B cell (primary cell): ENCODE measurements at regions not wholly inside any gene's neighbourhood (a gene's known extent, or its start where the extent isn't known, plus 50 kb on each side); places are given as distances from the start of the nearest gene placed in this dataset.

ENCODE experiments used
- ATAC-seq: fragments of 200-7000 bp; cut with Tn5 transposase; one replicate; pipeline ENCODE4 v1.10.0; 2021; ENCODE audit warnings: low read depth, mild to moderate bottlenecking, moderate number of reproducible peaks, moderate library complexity
- CTCF ChIA-PET: fragments of 350-600 bp; sonication (Branson Sonifier 250); formaldehyde crosslinking; loops from one replicate; lab custom pipeline; 2021; ENCODE audit warnings: antibody characterized with exemption, inconsistent platforms; lab: Charles Lee
- POLR2A ChIA-PET: fragments of 350-600 bp; sonication (Branson Sonifier 250); formaldehyde crosslinking; loops from one replicate; lab custom pipeline; 2021; ENCODE audit warnings: antibody characterized with exemption; lab: Charles Lee
- DNase-seq: peaks from one replicate; pipeline ENCODE4 v3.0.0; 2013
- H2AFZ ChIP-seq: 2 replicates; pipeline ENCODE4 v1.6.1; 2012; ENCODE audit warnings: mild to moderate bottlenecking, low read depth, low read length; ENCODE audit not compliant: insufficient read depth, poor library complexity, severe bottlenecking
- H3K27ac ChIP-seq, 2 donors: 1 replicate in 1 of 2; 2 replicates in 1 of 2; pipeline ENCODE4 v1.5.1; 2012 to 2013; ENCODE audit warnings: low read length in 2 of 2, mild to moderate bottlenecking in 2 of 2, moderate library complexity in 1 of 2
- H3K27me3 ChIP-seq, 4 experiments: fragments of 200-600 bp in 1 of 4; sonication (generic) in 1 of 4; replicated peaks in 1 of 4; 1 replicate in 2 of 4; 2 replicates in 2 of 4; pipeline versions ENCODE4 v1.6.1 to v1.7.0; 2013 to 2016; ENCODE audit warnings: low read length in 3 of 4, mild to moderate bottlenecking in 2 of 4, mixed read lengths in 1 of 4, moderate library complexity in 1 of 4; ENCODE audit not compliant: insufficient read depth in 4 of 4, control insufficient read depth in 3 of 4; ENCODE audit errors: control extremely low read depth in 1 of 4
- H3K36me3 ChIP-seq, 2 experiments: replicated peaks in 1 of 2; 1 replicate in 1 of 2; 2 replicates in 1 of 2; pipeline versions ENCODE4 v1.6.1 to v1.7.1; 2013; ENCODE audit warnings: low read length in 1 of 2; ENCODE audit not compliant: insufficient read depth in 2 of 2, control insufficient read depth in 1 of 2; ENCODE audit errors: control extremely low read depth in 1 of 2, extremely low read depth in 1 of 2
- H3K4me1 ChIP-seq, 2 donors: fragments of 200-600 bp in 1 of 2; sonication (generic) in 1 of 2; 1 replicate in 1 of 2; 2 replicates in 1 of 2; pipeline versions ENCODE4 v1.5.1 to v1.6.1; 2013 to 2017; ENCODE audit warnings: low read length in 2 of 2; ENCODE audit not compliant: control insufficient read depth in 2 of 2, insufficient read depth in 2 of 2
- H3K4me2 ChIP-seq: replicated peaks from 2 replicates; pipeline ENCODE3; 2012; ENCODE audit warnings: mild to moderate bottlenecking, low read depth, low read length; ENCODE audit not compliant: poor library complexity, severe bottlenecking
- H3K4me3 ChIP-seq, 5 experiments: fragments of 200-600 bp in 1 of 5; sonication (generic) in 1 of 5; 1 replicate in 3 of 5; 2 replicates in 2 of 5; pipeline versions ENCODE4 v1.5.1 to v1.7.0; 2011 to 2016; ENCODE audit warnings: low read length in 4 of 5, mild to moderate bottlenecking in 4 of 5, low read depth in 2 of 5, control low read depth in 1 of 5, moderate library complexity in 1 of 5; ENCODE audit not compliant: insufficient read depth in 1 of 5; ENCODE audit errors: control extremely low read depth in 1 of 5, extremely low read depth in 1 of 5
- H3K79me2 ChIP-seq: fragments of 200-600 bp; sonication (generic); one replicate; pipeline ENCODE4 v1.6.0; 2016; ENCODE audit warnings: low read length; ENCODE audit not compliant: control insufficient read depth, insufficient read depth
- H3K9ac ChIP-seq: fragments of 200-600 bp; sonication (generic); 2 replicates; pipeline ENCODE4 v1.6.1; 2017; ENCODE audit warnings: mild to moderate bottlenecking, low read length, moderate library complexity
- H3K9me3 ChIP-seq, 3 donors: one replicate each; pipeline versions ENCODE4 v1.6.1 to v1.7.1; 2013; ENCODE audit warnings: low read length in 2 of 3; ENCODE audit not compliant: control insufficient read depth in 2 of 3, insufficient read depth in 1 of 3; ENCODE audit errors: control extremely low read depth in 1 of 3
- H4K20me1 ChIP-seq: 2 replicates; pipeline ENCODE4 v1.6.0; 2012; ENCODE audit warnings: mild to moderate bottlenecking, low read length; ENCODE audit not compliant: insufficient read depth, control insufficient read depth, poor library complexity, severe bottlenecking
- H3K27ac Mint-ChIP-seq: one replicate; pipeline ENCODE4 v1.8.0; 2021; ENCODE audit warnings: mixed read lengths
- H3K27me3 Mint-ChIP-seq: one replicate; pipeline ENCODE4 v1.8.0; 2021; ENCODE audit warnings: mixed read lengths
- H3K4me1 Mint-ChIP-seq: one replicate; pipeline ENCODE4 v1.8.0; 2021; ENCODE audit warnings: mixed read lengths
- H3K4me3 Mint-ChIP-seq: one replicate; pipeline ENCODE4 v1.8.0; 2021; ENCODE audit warnings: mixed read lengths
- H3K9me3 Mint-ChIP-seq: one replicate; pipeline ENCODE4 v1.8.0; 2022; ENCODE audit warnings: mixed read lengths; ENCODE audit not compliant: insufficient read depth
- EZH2 ChIP-seq: IDR thresholded peaks from 2 replicates; pipeline ENCODE4 v1.6.1; 2012; ENCODE audit warnings: borderline replicate concordance, low read depth, mild to moderate bottlenecking, moderate library complexity, low read length; ENCODE audit not compliant: insufficient read depth, poor library complexity, severe bottlenecking
- WGBS: methylation state at CpG from one replicate; pipeline ENCODE4 v1.1.5; 2013; ENCODE audit warnings: missing lambda C conversion rate; ENCODE audit not compliant: insufficient coverage; 5-methylcytosine and 5-hydroxymethylcytosine counted together
- intact Hi-C: fragments of 100-400 bp; cut with micrococcal nuclease; formaldehyde crosslinking; loops from one replicate; pipeline ENCODE4 v1.10.0; 2022
- TF ChIP-seq, protein P1 (sequence below): fragments of 200-600 bp; IDR thresholded peaks from one replicate; pipeline ENCODE4 v1.8.0; 2022; ENCODE audit warnings: antibody characterized with exemption, mild to moderate bottlenecking

DNA sequence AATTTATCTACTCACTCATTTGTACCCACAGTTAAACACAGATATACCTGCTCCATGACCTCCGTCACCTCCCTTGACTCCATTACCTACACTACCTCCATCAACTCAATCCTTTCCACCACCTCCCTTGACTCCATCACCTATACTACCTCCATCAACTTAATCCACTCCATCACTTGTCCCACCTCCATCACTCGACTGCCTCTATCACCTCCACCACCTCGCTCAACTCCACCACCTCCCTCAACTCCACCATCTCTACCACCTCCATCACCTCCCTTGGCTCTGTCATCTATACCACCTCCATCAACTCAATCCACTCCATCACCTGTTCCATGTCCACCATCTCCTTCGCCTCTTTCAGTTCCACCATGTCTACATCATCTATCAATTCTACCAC, 51.3 kb upstream of the WNT7A start:
- no peaks in the 10 kb centered on the region for H3K4me1 Mint-ChIP-seq
- H4K20me1 ChIP-seq: no peaks in the 10 kb centered on the region
- POLR2A ChIA-PET: no interaction called here
- no peak overlapping the region for H3K4me3 Mint-ChIP-seq
- no peaks in the 10 kb centered on the region for H3K36me3 ChIP-seq
- H3K4me2 ChIP-seq: no peak overlapping the region
- ATAC-seq: no peak
- H3K27ac ChIP-seq: no peak overlapping the region
- H3K27ac Mint-ChIP-seq: no peak overlapping the region
- intact Hi-C loops: no loop called here
- peaks cover 7% of the 10 kb centered on the region for H3K9me3 Mint-ChIP-seq
- H3K79me2 ChIP-seq: no peaks in the 10 kb centered on the region
- DNase-seq: no peak
- no peaks in the 10 kb centered on the region for H3K4me1 ChIP-seq
- no peak overlapping the region for H2AFZ ChIP-seq
- WGBS: 94% methylated on average over 4 of the region's 4 CpGs
- H3K9me3 ChIP-seq: peaks cover 0 to 43% (median 0%) of the 10 kb centered on the region in 3 donors
- peaks cover 30% of the 10 kb centered on the region for H3K27me3 Mint-ChIP-seq
- no peak overlapping the region for H3K4me3 ChIP-seq
- H3K9ac ChIP-seq: no peak overlapping the region
- H3K27me3 ChIP-seq: peaks cover 0 to 19% (median 1%) of the 10 kb centered on the region in 4 experiments
- TF ChIP-seq, protein P1, sequence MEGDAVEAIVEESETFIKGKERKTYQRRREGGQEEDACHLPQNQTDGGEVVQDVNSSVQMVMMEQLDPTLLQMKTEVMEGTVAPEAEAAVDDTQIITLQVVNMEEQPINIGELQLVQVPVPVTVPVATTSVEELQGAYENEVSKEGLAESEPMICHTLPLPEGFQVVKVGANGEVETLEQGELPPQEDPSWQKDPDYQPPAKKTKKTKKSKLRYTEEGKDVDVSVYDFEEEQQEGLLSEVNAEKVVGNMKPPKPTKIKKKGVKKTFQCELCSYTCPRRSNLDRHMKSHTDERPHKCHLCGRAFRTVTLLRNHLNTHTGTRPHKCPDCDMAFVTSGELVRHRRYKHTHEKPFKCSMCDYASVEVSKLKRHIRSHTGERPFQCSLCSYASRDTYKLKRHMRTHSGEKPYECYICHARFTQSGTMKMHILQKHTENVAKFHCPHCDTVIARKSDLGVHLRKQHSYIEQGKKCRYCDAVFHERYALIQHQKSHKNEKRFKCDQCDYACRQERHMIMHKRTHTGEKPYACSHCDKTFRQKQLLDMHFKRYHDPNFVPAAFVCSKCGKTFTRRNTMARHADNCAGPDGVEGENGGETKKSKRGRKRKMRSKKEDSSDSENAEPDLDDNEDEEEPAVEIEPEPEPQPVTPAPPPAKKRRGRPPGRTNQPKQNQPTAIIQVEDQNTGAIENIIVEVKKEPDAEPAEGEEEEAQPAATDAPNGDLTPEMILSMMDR: no peak
- no peak for TF ChIP-seq EZH2
- CTCF ChIA-PET: no interaction called here
